Activated CD8-positive, alpha-beta memory T cell treated with anti-CD3 and anti-CD28 coated beads for 48 hours (primary cell): ENCODE measurements at regions not wholly inside any gene's neighbourhood (a gene's known extent, or its start where the extent isn't known, plus 50 kb on each side); places are given as distances from the start of the nearest gene placed in this dataset.

Experiments used
- DNase-seq, 3 experiments: peaks; one replicate each; pipeline ENCODE4 v3.0.0-alpha.2; 2020; ENCODE audit warnings: low read depth in 2 of 3, low spot score in 2 of 3

GRCh38 chr18:40980171-40980570, 974.9 kb upstream of the PIK3C3 start:
- no peak for DNase-seq

GRCh38 chr18:40976050-40976449, 979.0 kb upstream of the PIK3C3 start:
- DNase-seq = no peak

DNA sequence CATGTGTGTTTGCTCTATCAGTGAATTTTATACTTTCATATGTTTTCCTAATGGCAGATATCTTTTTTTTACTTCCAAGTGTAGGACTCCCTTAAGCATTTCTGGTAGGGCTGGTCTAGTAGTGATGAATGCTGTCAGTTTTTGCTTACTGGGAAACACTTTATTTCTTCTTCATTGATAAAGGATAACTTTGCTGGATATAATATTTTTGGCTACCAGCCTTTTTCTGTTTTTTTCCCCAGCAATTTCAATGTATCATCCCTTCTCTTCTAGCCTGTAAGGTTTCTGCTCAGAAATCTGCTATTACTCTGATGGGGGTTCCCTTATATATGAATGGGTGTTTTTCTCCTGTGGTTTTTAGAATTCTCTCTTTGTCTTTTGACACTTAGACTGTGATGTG, 980.6 kb upstream of the PIK3C3 start:
- no peak for DNase-seq

- no peak for DNase-seq
These were observed 992.2 kb upstream of the PIK3C3 start for GRCh38 chr18:40962784-40963183.

DNA sequence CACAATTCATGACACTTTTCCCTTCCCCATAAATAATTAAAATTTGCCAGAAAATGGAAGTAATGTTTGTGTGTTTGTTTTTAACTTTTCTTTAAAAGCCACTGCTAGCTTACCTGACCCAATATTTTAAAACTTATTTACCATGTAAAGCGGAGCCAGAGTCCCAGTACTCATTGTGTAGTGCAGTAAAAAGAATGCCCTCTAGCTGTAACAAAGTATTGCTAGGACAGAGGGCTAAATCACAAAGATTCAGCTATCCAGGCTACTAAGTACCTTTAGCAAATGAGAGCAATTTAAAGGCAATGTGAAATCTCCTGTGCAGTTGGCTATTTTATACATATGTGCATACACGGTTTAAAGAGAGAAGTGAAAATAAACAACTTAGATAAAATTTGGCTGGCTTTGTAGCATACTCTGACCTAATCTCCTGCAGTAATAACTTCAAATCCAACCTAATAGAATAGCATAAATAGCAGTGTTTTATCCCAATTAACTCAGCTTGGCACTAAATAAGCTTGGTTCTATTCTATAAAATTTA, 997.4 kb upstream of the PIK3C3 start:
- DNase-seq = no peak

GRCh38 chr18:40956213-40956612, 998.8 kb upstream of the PIK3C3 start:
- DNase-seq = no peak

GRCh38 chr18:40955351-40955750, 999.7 kb upstream of the PIK3C3 start:
- no peak for DNase-seq

- DNase-seq = no peak
These were observed 1005.7 kb upstream of the PIK3C3 start for GRCh38 chr18:40949114-40949950.

- DNase-seq = no peak
These were observed 1010.5 kb upstream of the PIK3C3 start for GRCh38 chr18:40944576-40944975.

DNA sequence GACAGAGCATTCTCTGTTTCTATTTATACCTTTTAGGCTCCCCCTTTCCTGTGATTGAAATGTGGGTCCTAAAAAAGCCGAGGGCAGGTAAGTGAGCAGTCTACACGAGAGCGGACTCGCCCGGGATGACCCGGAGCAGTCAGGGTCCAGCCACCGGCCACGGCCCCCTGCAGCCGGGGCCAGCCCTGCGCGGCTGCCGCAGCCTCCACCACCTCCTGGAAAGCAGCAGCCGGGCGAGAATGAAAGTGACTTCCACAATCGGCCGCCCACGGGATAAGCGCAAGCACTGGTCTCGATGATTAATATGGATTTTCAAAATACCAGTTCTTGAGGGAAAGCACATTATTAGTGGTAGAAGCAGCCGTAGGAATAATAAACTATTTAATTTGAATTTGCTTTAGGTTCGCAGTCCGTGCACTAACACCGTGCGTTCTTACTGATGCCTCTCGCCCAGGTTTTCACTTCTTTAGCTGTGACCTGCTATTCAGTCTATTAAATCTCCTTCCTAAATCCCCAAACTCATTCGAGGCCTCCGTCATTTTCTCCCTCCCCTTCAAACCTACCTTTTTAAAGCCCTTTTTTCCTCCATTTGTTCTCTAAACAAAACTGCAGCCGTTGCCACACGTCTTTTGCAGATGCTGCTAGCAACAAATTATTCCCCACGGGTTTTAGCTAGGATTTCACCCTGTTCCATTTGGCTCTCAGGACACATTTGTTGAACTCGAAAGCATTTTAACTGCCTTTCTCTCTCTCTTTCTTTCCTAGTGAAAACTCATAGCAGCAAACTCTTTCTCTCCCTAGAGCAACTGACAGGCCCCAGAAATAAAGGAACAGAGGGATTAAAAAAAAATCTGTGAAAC, 1015.1 kb upstream of the PIK3C3 start:
- DNase-seq = no peak

DNA sequence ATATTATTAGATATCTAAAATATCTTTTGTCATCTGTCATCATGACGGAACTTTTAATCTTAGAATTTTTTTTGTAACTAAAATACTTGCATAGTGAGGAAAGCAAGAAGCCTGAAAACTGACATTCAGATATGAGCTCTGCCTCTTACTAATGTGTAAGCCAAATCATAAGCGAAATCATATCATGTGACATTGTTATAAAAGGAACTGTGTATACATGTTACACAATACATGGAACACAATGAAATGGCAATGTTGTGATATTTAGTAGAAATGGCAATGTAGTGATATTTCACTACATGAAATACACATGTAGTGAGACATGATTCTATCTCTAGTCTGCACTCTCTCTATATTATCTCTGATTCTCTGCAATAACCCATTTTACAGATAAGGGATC, 1016.4 kb upstream of the PIK3C3 start:
- DNase-seq = no peak

GRCh38 chr18:40937386-40937785, 1017.6 kb upstream of the PIK3C3 start:
- no peak for DNase-seq

DNA sequence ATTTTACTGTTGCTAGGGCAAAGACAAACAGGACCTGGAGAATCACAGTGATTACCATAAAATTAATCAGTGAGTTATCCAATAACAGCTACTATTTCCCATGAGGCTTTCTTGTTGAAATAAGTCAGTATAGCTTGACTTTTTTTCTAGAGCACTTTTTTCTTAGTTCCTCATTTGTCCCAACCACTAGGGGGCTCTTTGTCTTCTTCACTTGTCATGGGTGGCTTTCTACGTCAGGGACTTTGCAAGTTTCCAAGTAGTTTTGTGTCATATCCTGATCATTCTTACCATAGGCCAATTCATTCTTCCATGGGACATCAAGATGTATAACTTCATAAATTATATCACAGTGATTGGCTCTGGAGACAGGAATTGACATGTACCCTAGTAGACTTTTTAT, 1019.6 kb upstream of the PIK3C3 start:
- no peak for DNase-seq

- no peak for DNase-seq
These were observed 1022.2 kb upstream of the PIK3C3 start for GRCh38 chr18:40932862-40933261.

- DNase-seq = no peak
These were observed 1024.7 kb upstream of the PIK3C3 start for GRCh38 chr18:40930211-40930882.

GRCh38 chr18:40929399-40929798, 1025.6 kb upstream of the PIK3C3 start:
- no peak for DNase-seq

GRCh38 chr18:40926679-40927078, 1028.4 kb upstream of the PIK3C3 start:
- DNase-seq = no peak

DNA sequence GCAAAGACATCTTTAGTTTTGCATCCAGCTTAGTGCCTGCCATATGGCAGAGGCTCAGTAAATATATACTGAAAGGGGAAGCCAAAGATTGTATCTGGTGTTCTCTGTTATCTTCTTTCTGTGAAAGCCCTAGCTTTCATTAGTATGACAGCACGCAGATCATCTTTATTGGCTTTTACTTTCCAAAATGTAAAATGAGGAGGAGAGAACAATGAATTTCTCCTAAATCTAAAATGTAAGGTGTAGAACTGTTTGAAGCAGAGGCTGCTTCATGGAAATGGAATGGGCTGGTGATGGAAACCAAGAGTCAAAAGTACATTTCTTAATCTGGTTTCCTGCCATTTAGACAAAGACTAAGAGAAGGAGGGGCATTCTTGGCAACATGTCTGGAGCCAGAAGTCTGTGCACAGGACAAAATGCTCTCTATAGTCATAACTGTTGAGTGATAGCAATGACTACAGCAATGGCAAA, 1029.9 kb upstream of the PIK3C3 start:
- no peak for DNase-seq

DNA sequence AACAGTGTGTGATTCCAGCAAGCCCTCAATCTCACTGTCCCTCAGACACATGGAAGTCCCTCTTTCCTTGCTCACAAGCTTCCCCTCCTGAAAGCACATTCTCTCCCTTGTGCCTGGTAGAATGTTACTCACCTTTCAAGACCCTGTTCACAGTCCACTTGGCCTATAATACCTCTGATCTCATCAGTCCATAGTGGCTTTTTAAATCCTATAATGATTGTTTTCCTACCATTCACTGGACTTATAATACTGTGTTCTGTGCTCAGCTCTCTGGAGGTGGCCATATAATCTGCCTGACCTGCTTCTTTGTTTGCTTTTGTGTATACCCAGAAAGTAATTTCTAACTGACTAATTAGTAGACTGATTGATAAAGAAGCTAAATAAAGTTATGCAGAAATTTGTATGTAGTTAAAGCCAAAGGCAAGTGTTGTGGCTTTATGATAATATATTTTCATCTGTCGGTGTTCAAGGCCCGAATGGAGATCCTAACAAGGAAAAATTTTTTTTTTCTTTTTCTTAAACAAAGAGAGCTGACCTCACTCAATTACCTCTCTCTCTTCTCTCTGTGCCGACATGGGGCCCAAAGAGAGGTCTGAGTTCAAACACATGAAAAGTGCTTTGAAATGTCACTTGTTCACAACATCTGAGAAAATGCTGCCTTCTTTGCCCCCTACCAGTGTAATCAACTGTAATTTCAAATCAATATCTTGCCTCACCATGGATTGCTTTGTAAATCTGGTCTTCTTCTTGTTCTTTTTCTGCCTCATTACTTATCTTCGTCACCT, 1033.0 kb upstream of the PIK3C3 start:
- DNase-seq = no peak

DNA sequence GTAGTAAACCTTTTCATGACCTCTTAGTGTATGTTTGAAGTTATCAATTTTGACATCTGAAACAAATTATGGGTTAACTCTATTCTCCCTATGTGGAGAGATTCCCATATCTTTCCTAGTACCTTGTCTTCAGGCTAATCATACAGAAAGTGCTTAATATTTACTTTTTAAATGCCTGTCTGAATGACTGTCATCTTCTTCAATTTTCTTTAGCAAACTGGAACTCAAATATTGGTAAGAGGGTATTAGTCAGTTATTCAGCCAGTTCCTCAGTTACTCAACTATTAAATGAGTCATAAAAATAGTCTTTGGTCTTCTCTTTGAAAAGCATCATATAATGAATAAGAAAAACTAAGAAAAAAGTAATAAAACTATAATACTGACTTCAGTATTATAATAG, 1038.0 kb upstream of the PIK3C3 start:
- no peak for DNase-seq

- no peak for DNase-seq
These were observed 1039.3 kb upstream of the PIK3C3 start for GRCh38 chr18:40915724-40916123.
